GM23338 (cell line): ENCODE measurements at regions not wholly inside any gene's neighbourhood (a gene's known extent, or its start where the extent isn't known, plus 50 kb on each side); places are given as distances from the start of the nearest gene placed in this dataset.

Source experiments
- ATAC-seq: fragments of 200-7000 bp; cut with Tn5 transposase; 3 replicates; pipeline ENCODE4 v1.9.1; 2020
- DNase-seq: peaks from one replicate; pipeline ENCODE4 v3.0.0-alpha.2; 2015; ENCODE audit warnings: low spot score
- H2AFZ ChIP-seq: fragments of 200-600 bp; sonication (generic); 2 replicates; pipeline ENCODE4 v1.8.0; 2016; ENCODE audit warnings: antibody characterized with exemption, mild to moderate bottlenecking, moderate library complexity
- H3F3A ChIP-seq: fragments of 200-600 bp; sonication (generic); replicated peaks from 2 replicates; pipeline ENCODE4 v1.8.0; 2017; ENCODE audit warnings: antibody characterized with exemption, mixed run types, low read depth
- H3K27ac ChIP-seq: fragments of 200-600 bp; sonication (generic); 2 replicates; pipeline ENCODE4 v1.6.1; 2016; ENCODE audit warnings: low read depth
- H3K27me3 ChIP-seq: fragments of 200-600 bp; sonication (generic); 2 replicates; pipeline ENCODE4 v1.8.0; 2016; ENCODE audit warnings: mild to moderate bottlenecking, mixed run types, moderate library complexity; ENCODE audit not compliant: insufficient read depth
- H3K36me3 ChIP-seq: fragments of 200-600 bp; sonication (generic); 2 replicates; pipeline ENCODE4 v1.8.0; 2016; ENCODE audit warnings: mild to moderate bottlenecking; ENCODE audit not compliant: insufficient read depth
- H3K4me1 ChIP-seq: fragments of 200-600 bp; sonication (generic); 2 replicates; pipeline ENCODE4 v1.8.0; 2016; ENCODE audit warnings: mild to moderate bottlenecking, moderate library complexity; ENCODE audit not compliant: insufficient read depth
- H3K4me2 ChIP-seq: fragments of 200-600 bp; sonication (generic); 2 replicates; pipeline ENCODE4 v1.7.1; 2017; ENCODE audit warnings: mixed run types
- H3K4me3 ChIP-seq: fragments of 200-600 bp; sonication (generic); 2 replicates; pipeline ENCODE4 v1.6.1; 2016; ENCODE audit warnings: mixed run types
- H3K79me2 ChIP-seq: fragments of 200-600 bp; sonication (generic); replicated peaks from 2 replicates; pipeline ENCODE4 v1.8.0; 2017; ENCODE audit warnings: mild to moderate bottlenecking; ENCODE audit not compliant: insufficient read depth
- H3K9me2 ChIP-seq: fragments of 200-600 bp; sonication (generic); 2 replicates; pipeline ENCODE4 v1.8.0; 2017; ENCODE audit not compliant: insufficient read depth
- H4K20me1 ChIP-seq: fragments of 200-600 bp; sonication (generic); replicated peaks from 2 replicates; pipeline ENCODE4 v1.8.0; 2017; ENCODE audit warnings: mild to moderate bottlenecking; ENCODE audit not compliant: insufficient read depth
- H3K27ac Mint-ChIP-seq: 2 replicates; pipeline ENCODE4 v1.8.0; 2020; ENCODE audit warnings: inconsistent platforms, mild to moderate bottlenecking, moderate library complexity, mixed read lengths
- H3K27me3 Mint-ChIP-seq: 3 replicates; pipeline ENCODE4 v1.8.0; 2022; ENCODE audit warnings: low read depth, mild to moderate bottlenecking, moderate library complexity, mixed read lengths, inconsistent platforms; ENCODE audit not compliant: insufficient read depth, poor library complexity
- H3K36me3 Mint-ChIP-seq: 3 replicates; pipeline ENCODE4 v1.8.0; 2021; ENCODE audit warnings: low read depth, mild to moderate bottlenecking, inconsistent platforms, moderate library complexity, mixed read lengths
- H3K4me1 Mint-ChIP-seq: 3 replicates; pipeline ENCODE4 v1.8.0; 2020; ENCODE audit warnings: mild to moderate bottlenecking, inconsistent platforms, mixed read lengths
- H3K4me3 Mint-ChIP-seq: 3 replicates; pipeline ENCODE4 v1.8.0; 2021; ENCODE audit warnings: moderate library complexity, mild to moderate bottlenecking, inconsistent platforms, mixed read lengths
- H3K9me3 Mint-ChIP-seq: 3 replicates; pipeline ENCODE4 v1.8.0; 2020; ENCODE audit warnings: moderate library complexity, mild to moderate bottlenecking, inconsistent platforms, mixed read lengths
- CREB1 ChIP-seq: fragments of 250-450 bp; sonication (Bioruptor Pico); IDR thresholded peaks from 2 replicates; pipeline ENCODE4 v1.5.0; 2020; ENCODE audit warnings: low read depth, mild to moderate bottlenecking, moderate library complexity
- EZH2 ChIP-seq: fragments of 200-600 bp; sonication (generic); IDR thresholded peaks from one replicate; pipeline ENCODE4 v1.8.0; 2017; ENCODE audit warnings: antibody characterized with exemption, mild to moderate bottlenecking, low read depth; ENCODE audit not compliant: unreplicated experiment
- EZH2phosphoT487 ChIP-seq: fragments of 200-600 bp; sonication (generic); IDR thresholded peaks from one replicate; pipeline ENCODE4 v1.8.1; 2018; ENCODE audit warnings: antibody characterized with exemption; ENCODE audit not compliant: unreplicated experiment
- JUNB ChIP-seq: IDR thresholded peaks from one replicate; pipeline ENCODE4 v1.6.1; 2016; ENCODE audit warnings: antibody characterized with exemption; ENCODE audit not compliant: unreplicated experiment
- NANOG ChIP-seq: IDR thresholded peaks from 2 replicates; pipeline ENCODE4 v1.6.1; 2016; ENCODE audit warnings: antibody characterized with exemption, borderline replicate concordance
- ZNF114 ChIP-seq: fragments of 250-450 bp; sonication (Bioruptor Pico); IDR thresholded peaks from 2 replicates; pipeline ENCODE4 v1.5.0; 2020; ENCODE audit warnings: mild to moderate bottlenecking, moderate library complexity
- ZNF331 ChIP-seq: fragments of 250-450 bp; sonication (Bioruptor Pico); IDR thresholded peaks from 2 replicates; pipeline ENCODE4 v1.5.0; 2020; ENCODE audit warnings: low read depth, mild to moderate bottlenecking, moderate library complexity
- TF ChIP-seq, protein P1 (sequence below), 2 experiments: fragments of 200-600 bp in 1 of 2; sonication (generic) in 1 of 2; conservative IDR thresholded peaks; 2 replicates each; pipeline versions ENCODE4 v1.5.1 to v1.6.1; 2016 to 2017; ENCODE audit warnings: antibody characterized with exemption in 2 of 2, low read depth in 2 of 2, mild to moderate bottlenecking in 2 of 2, moderate library complexity in 1 of 2
- TF ChIP-seq, protein P2 (sequence below): fragments of 250-450 bp; sonication (Bioruptor Pico); IDR thresholded peaks from 2 replicates; pipeline ENCODE4 v1.5.0; 2020; ENCODE audit warnings: mild to moderate bottlenecking, moderate library complexity
- TF ChIP-seq, protein P3 (sequence below): IDR thresholded peaks from 2 replicates; pipeline ENCODE4 v1.6.1; 2016; ENCODE audit warnings: antibody characterized with exemption

DNA sequence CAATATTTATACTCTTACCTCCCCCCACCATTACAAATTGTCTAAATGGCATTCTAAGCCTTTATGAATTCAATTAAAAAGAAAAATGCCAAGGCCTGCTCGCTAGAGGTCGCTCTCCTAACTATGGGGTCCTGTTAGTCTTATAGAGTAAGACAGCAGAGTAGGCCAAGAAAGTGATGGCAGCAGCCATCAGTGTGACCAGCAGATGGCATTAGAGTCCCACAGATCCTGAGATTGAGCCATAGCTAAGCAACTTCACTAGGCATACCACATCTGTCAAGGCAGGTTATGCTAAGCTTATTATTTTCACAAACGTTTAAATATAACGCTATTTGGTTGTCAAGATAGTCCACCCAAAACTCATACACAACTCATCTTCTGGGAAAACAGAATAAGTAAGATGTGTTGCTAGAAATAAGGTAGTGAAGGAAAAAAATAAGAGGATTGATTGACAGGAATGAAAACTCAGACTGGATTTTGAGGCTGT lies 57.6 kb upstream of the SCAF8 start:
- no peak overlapping the region for H2AFZ ChIP-seq
- no peaks in the 10 kb centered on the region for H4K20me1 ChIP-seq
- no peaks in the 10 kb centered on the region for H3K4me1 Mint-ChIP-seq
- no peaks in the 10 kb centered on the region for H3K36me3 ChIP-seq
- no peaks in the 10 kb centered on the region for H3K27me3 ChIP-seq
- TF ChIP-seq, protein P1, sequence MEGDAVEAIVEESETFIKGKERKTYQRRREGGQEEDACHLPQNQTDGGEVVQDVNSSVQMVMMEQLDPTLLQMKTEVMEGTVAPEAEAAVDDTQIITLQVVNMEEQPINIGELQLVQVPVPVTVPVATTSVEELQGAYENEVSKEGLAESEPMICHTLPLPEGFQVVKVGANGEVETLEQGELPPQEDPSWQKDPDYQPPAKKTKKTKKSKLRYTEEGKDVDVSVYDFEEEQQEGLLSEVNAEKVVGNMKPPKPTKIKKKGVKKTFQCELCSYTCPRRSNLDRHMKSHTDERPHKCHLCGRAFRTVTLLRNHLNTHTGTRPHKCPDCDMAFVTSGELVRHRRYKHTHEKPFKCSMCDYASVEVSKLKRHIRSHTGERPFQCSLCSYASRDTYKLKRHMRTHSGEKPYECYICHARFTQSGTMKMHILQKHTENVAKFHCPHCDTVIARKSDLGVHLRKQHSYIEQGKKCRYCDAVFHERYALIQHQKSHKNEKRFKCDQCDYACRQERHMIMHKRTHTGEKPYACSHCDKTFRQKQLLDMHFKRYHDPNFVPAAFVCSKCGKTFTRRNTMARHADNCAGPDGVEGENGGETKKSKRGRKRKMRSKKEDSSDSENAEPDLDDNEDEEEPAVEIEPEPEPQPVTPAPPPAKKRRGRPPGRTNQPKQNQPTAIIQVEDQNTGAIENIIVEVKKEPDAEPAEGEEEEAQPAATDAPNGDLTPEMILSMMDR (conservative IDR thresholded peaks at IDR 0.05; ENCODE audit: low read depth in 2 of 2): peak; percentile 100
- no peak for TF ChIP-seq EZH2
- 0 out of 2 replicates have a peak, but pooled peaks cover 4% of the 10 kb centered on the region for H3K9me2 ChIP-seq
- no peaks in the 10 kb centered on the region for H3K36me3 Mint-ChIP-seq
- H3K4me3 Mint-ChIP-seq: no peak overlapping the region
- H3K79me2 ChIP-seq: no peaks in the 10 kb centered on the region
- H3F3A ChIP-seq: no peaks in the 10 kb centered on the region
- no peak overlapping the region for H3K27ac Mint-ChIP-seq
- DNase-seq (peak; percentile 96), ATAC-seq (peak; percentile 100)
- H3K4me3 ChIP-seq: no peak overlapping the region
- H3K4me2 ChIP-seq: no peak overlapping the region
- no peaks in the 10 kb centered on the region for H3K4me1 ChIP-seq
- peaks cover 1% of the 10 kb centered on the region for H3K27me3 Mint-ChIP-seq
- no peaks in the 10 kb centered on the region for H3K9me3 Mint-ChIP-seq
- H3K27ac ChIP-seq: no peak overlapping the region

DNA sequence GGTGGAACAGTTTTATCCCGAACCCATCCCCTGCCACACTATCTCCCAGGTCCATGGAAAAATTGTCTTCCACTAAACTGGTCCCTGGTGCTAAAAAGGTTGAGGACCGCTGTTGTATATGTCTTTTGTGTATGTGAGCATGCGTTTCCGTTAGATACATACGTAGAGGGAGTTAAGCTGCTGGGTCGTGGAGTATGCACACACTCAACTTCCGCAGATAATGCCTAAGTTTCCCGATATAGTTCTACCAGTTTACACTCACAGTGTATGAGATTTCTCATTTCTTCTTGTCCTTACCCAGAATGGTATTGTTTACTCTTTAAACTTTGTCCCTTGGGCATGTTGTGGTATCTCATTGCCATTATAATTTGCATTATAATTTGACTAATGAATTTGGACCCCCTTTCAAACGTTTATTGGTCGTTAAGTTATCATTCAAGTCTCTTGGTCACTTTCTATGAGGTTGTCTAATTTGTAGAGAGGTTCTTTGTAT lies 50.5 kb upstream of the SCAF8 start:
- Mint-ChIP-seq H3K36me3 (peaks cover 7% of the 10 kb centered on the region; the same call in 2 of the 3 replicates), H3K4me1 (no peaks in the 10 kb centered on the region), H3K27me3 (peaks cover 1% of the 10 kb centered on the region), H3K27ac (no peak overlapping the region), H3K4me3 (no peak overlapping the region), H3K9me3 (peaks cover 15% of the 10 kb centered on the region)
- Histone ChIP-seq H3K9me2 (no peaks in the 10 kb centered on the region), H3K79me2 (no peaks in the 10 kb centered on the region), H2AFZ (peak overlapping the region; percentile 57; the same call in 1 of the 2 replicates), H3F3A (no peaks in the 10 kb centered on the region), H3K4me1 (no peaks in the 10 kb centered on the region), H3K4me3 (no peak overlapping the region), H4K20me1 (no peaks in the 10 kb centered on the region), H3K27me3 (no peaks in the 10 kb centered on the region), H3K36me3 (no peaks in the 10 kb centered on the region), H3K4me2 (no peak overlapping the region), H3K27ac (no peak overlapping the region)
- ATAC-seq (no peak), DNase-seq (no peak)
- TF ChIP-seq JUNB (no peak), NANOG (no peak), EZH2phosphoT487 (no peak), ZNF331 (no peak), ZNF114 (CRISPR knock-in tag) (no peak), CREB1 (CRISPR knock-in tag) (no peak)
- TF ChIP-seq, protein P1 (conservative IDR thresholded peaks at IDR 0.05; ENCODE audit: low read depth in 2 of 2): no peak
- TF ChIP-seq, protein P2, sequence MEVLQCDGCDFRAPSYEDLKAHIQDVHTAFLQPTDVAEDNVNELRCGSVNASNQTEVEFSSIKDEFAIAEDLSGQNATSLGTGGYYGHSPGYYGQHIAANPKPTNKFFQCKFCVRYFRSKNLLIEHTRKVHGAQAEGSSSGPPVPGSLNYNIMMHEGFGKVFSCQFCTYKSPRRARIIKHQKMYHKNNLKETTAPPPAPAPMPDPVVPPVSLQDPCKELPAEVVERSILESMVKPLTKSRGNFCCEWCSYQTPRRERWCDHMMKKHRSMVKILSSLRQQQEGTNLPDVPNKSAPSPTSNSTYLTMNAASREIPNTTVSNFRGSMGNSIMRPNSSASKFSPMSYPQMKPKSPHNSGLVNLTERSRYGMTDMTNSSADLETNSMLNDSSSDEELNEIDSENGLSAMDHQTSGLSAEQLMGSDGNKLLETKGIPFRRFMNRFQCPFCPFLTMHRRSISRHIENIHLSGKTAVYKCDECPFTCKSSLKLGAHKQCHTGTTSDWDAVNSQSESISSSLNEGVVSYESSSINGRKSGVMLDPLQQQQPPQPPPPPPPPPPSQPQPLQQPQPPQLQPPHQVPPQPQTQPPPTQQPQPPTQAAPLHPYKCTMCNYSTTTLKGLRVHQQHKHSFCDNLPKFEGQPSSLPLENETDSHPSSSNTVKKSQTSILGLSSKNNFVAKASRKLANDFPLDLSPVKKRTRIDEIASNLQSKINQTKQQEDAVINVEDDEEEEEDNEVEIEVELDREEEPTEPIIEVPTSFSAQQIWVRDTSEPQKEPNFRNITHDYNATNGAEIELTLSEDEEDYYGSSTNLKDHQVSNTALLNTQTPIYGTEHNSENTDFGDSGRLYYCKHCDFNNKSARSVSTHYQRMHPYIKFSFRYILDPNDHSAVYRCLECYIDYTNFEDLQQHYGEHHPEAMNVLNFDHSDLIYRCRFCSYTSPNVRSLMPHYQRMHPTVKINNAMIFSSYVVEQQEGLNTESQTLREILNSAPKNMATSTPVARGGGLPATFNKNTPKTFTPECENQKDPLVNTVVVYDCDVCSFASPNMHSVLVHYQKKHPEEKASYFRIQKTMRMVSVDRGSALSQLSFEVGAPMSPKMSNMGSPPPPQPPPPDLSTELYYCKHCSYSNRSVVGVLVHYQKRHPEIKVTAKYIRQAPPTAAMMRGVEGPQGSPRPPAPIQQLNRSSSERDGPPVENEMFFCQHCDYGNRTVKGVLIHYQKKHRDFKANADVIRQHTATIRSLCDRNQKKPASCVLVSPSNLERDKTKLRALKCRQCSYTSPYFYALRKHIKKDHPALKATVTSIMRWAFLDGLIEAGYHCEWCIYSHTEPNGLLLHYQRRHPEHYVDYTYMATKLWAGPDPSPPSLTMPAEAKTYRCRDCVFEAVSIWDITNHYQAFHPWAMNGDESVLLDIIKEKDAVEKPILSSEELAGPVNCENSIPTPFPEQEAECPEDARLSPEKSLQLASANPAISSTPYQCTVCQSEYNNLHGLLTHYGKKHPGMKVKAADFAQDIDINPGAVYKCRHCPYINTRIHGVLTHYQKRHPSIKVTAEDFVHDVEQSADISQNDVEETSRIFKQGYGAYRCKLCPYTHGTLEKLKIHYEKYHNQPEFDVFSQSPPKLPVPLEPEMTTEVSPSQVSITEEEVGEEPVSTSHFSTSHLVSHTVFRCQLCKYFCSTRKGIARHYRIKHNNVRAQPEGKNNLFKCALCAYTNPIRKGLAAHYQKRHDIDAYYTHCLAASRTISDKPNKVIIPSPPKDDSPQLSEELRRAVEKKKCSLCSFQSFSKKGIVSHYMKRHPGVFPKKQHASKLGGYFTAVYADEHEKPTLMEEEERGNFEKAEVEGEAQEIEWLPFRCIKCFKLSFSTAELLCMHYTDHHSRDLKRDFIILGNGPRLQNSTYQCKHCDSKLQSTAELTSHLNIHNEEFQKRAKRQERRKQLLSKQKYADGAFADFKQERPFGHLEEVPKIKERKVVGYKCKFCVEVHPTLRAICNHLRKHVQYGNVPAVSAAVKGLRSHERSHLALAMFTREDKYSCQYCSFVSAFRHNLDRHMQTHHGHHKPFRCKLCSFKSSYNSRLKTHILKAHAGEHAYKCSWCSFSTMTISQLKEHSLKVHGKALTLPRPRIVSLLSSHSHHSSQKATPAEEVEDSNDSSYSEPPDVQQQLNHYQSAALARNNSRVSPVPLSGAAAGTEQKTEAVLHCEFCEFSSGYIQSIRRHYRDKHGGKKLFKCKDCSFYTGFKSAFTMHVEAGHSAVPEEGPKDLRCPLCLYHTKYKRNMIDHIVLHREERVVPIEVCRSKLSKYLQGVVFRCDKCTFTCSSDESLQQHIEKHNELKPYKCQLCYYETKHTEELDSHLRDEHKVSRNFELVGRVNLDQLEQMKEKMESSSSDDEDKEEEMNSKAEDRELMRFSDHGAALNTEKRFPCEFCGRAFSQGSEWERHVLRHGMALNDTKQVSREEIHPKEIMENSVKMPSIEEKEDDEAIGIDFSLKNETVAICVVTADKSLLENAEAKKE (CRISPR knock-in tag): no peak
- TF ChIP-seq, protein P3, sequence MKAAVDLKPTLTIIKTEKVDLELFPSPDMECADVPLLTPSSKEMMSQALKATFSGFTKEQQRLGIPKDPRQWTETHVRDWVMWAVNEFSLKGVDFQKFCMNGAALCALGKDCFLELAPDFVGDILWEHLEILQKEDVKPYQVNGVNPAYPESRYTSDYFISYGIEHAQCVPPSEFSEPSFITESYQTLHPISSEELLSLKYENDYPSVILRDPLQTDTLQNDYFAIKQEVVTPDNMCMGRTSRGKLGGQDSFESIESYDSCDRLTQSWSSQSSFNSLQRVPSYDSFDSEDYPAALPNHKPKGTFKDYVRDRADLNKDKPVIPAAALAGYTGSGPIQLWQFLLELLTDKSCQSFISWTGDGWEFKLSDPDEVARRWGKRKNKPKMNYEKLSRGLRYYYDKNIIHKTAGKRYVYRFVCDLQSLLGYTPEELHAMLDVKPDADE: no peak
